K562 (cell line): ENCODE measurements at regions not wholly inside any gene's neighbourhood (a gene's known extent, or its start where the extent isn't known, plus 50 kb on each side); places are given as distances from the start of the nearest gene placed in this dataset.

Source experiments
- ATAC-seq: fragments of 200-7000 bp; cut with Tn5 transposase; 3 replicates; pipeline ENCODE4 v1.9.1; 2020; ENCODE audit warnings: moderate library complexity
- BruUV-seq: library from RNA; stranded (reverse); fragments of 400-500 nt; replicated peaks from 2 replicates; lab custom pipeline; 2021; lab: Mats Ljungman, UMichigan
- CTCF ChIA-PET: fragments of 300-600 bp; formaldehyde crosslinking; extraction: SDS; loops from one replicate; lab custom pipeline; 2021; ENCODE audit warnings: low intra/inter-chr PET ratio; lab: Yijun Ruan, JAX
- POLR2A ChIA-PET: fragments of 300-600, 350-650 bp; sonication (Branson Sonifier 250); formaldehyde crosslinking; extraction: SDS; loops from one replicate; lab custom pipeline; 2021; ENCODE audit warnings: antibody characterized with exemption, inconsistent platforms; lab: Yijun Ruan, JAX
- DNase-seq, 4 experiments: peaks; one replicate each; pipeline versions ENCODE4 v3.0.0 to v3.0.0-alpha.2; 2011 to 2018; ENCODE audit warnings: low spot score in 3 of 4, mixed read lengths in 3 of 4; ENCODE audit errors: extremely low read depth in 1 of 4
- FAIRE-seq: peaks from 2 replicates; lab custom pipeline; 2011; peaks lifted over from hg19 to GRCh38; lab: Jason Lieb, UNC
- H2AFZ ChIP-seq: 2 replicates; pipeline ENCODE4 v1.6.0; 2011; ENCODE audit warnings: low read depth, low read length, control low read depth, inconsistent platforms
- H3K27ac ChIP-seq: fragments of 200-600 bp; 3 replicates; pipeline ENCODE4 v1.8.0; 2011; ENCODE audit warnings: low read depth, mild to moderate bottlenecking, control low read depth, inconsistent platforms, low read length, moderate library complexity, mixed read lengths; ENCODE audit errors: extremely low read depth
- H3K27me3 ChIP-seq, 2 experiments: fragments of 300-600 bp in 1 of 2; 2 replicates in 1 of 2; 3 replicates in 1 of 2; pipeline versions ENCODE4 v1.6.0 to v1.8.0; 2011; ENCODE audit warnings: inconsistent platforms in 2 of 2, low read length in 2 of 2, mild to moderate bottlenecking in 1 of 2, mixed read lengths in 1 of 2, moderate library complexity in 1 of 2; ENCODE audit not compliant: control insufficient read depth in 2 of 2, insufficient read depth in 2 of 2
- H3K36me3 ChIP-seq: fragments of 300-600 bp; 3 replicates; pipeline ENCODE4 v1.8.0; 2011; ENCODE audit warnings: mild to moderate bottlenecking, low read length, inconsistent platforms; ENCODE audit not compliant: control insufficient read depth, insufficient read depth
- H3K4me1 ChIP-seq, 2 experiments: fragments of 200-600 bp in 1 of 2; replicated peaks in 1 of 2; 2 replicates in 1 of 2; 3 replicates in 1 of 2; pipeline versions ENCODE4 v1.5.1 to v1.8.0; 2011; ENCODE audit warnings: inconsistent platforms in 2 of 2, low read length in 2 of 2, mild to moderate bottlenecking in 1 of 2, mixed read lengths in 1 of 2, moderate library complexity in 1 of 2; ENCODE audit not compliant: control insufficient read depth in 2 of 2, insufficient read depth in 2 of 2
- H3K4me2 ChIP-seq: 2 replicates; pipeline ENCODE4 v1.6.1; 2011; ENCODE audit warnings: low read length, control low read depth, inconsistent platforms, mixed read lengths; ENCODE audit not compliant: insufficient read depth
- H3K4me3 ChIP-seq: fragments of 200-600 bp; sonication (generic), shearing (Covaris generic); 2 replicates; pipeline ENCODE4 v1.5.1; 2016; ENCODE audit warnings: control low read depth, inconsistent platforms
- H3K79me2 ChIP-seq: fragments of 200-600 bp; 3 replicates; pipeline ENCODE4 v1.8.0; 2011; ENCODE audit warnings: low read length, inconsistent platforms; ENCODE audit not compliant: control insufficient read depth, insufficient read depth
- H3K9ac ChIP-seq, 2 experiments: 2 replicates each; pipeline versions ENCODE4 v1.6.0 to v1.6.1; 2011; ENCODE audit warnings: low read depth in 2 of 2, low read length in 2 of 2, control low read depth in 1 of 2, inconsistent platforms in 1 of 2, mild to moderate bottlenecking in 1 of 2, mixed read lengths in 1 of 2; ENCODE audit not compliant: insufficient read depth in 1 of 2
- H3K9me1 ChIP-seq: one replicate; pipeline ENCODE4 v1.6.0; 2011; ENCODE audit warnings: inconsistent platforms, mild to moderate bottlenecking, low read length, moderate library complexity; ENCODE audit not compliant: control insufficient read depth, insufficient read depth
- H3K9me3 ChIP-seq: replicated peaks from 2 replicates; pipeline ENCODE4 v1.5.1; 2011; ENCODE audit warnings: low read depth, low read length, inconsistent platforms; ENCODE audit not compliant: control insufficient read depth, insufficient read depth
- H4K20me1 ChIP-seq: replicated peaks from 2 replicates; pipeline ENCODE4 v1.6.1; 2011; ENCODE audit warnings: low read length, inconsistent platforms, mixed read lengths; ENCODE audit not compliant: control insufficient read depth, insufficient read depth
- ATF7 ChIP-seq: fragments of 450-650 bp; IDR thresholded peaks from 2 replicates; pipeline ENCODE4 v1.7.1; 2014; ENCODE audit warnings: mild to moderate bottlenecking, moderate library complexity
- BHLHE40 ChIP-seq: IDR thresholded peaks from 2 replicates; pipeline ENCODE4 v1.6.1; 2011; ENCODE audit warnings: low read length, improper control_type of control experiment
- CBFB ChIP-seq: sonication (generic); formaldehyde crosslinking; IDR thresholded peaks from 2 replicates; pipeline ENCODE4 v1.4.0; 2020; ENCODE audit warnings: mild to moderate bottlenecking, missing genetic modification reagents
- DPF2 ChIP-seq: fragments of 450-650 bp; IDR thresholded peaks from 2 replicates; pipeline ENCODE4 v1.6.1; 2016
- FUS ChIP-seq: fragments of 200-400 bp; formaldehyde crosslinking; optimal IDR thresholded peaks from 2 replicates; pipeline ENCODE3; 2017; ENCODE audit warnings: low read depth, low read length
- GTF2A2 ChIP-seq: IDR thresholded peaks from 2 replicates; pipeline ENCODE4 v1.6.1; 2016; ENCODE audit warnings: mild to moderate bottlenecking, missing genetic modification characterization, missing compliant biosample characterization
- HDAC8 ChIP-seq: fragments of 450-650 bp; IDR thresholded peaks from 2 replicates; pipeline ENCODE4 v1.6.1; 2016; ENCODE audit warnings: mild to moderate bottlenecking, missing genetic modification characterization, moderate library complexity, missing compliant biosample characterization
- MCM5 ChIP-seq: fragments of 450-650 bp; IDR thresholded peaks from 2 replicates; pipeline ENCODE4 v1.6.1; 2016; ENCODE audit warnings: low read depth
- PTRF ChIP-seq: fragments of 450-650 bp; IDR thresholded peaks from 2 replicates; pipeline ENCODE4 v1.6.1; 2016; ENCODE audit warnings: mild to moderate bottlenecking, missing genetic modification characterization, missing compliant biosample characterization
- RAD21 ChIP-seq, 2 experiments: fragments of 250-450 bp in 1 of 2; fragments of 450-650 bp in 1 of 2; sonication (Bioruptor Pico) in 1 of 2; formaldehyde crosslinking in 1 of 2; IDR thresholded peaks in 1 of 2; conservative IDR thresholded peaks in 1 of 2; 2 replicates each; pipeline versions ENCODE4 v1.4.0 to v1.8.0; 2020 to 2022; ENCODE audit warnings: mild to moderate bottlenecking in 2 of 2, moderate library complexity in 1 of 2
- SUPT5H ChIP-seq: fragments of 450-650 bp; IDR thresholded peaks from 2 replicates; pipeline ENCODE4 v1.6.1; 2016
- TAL1 ChIP-seq: fragments of 450-650 bp; IDR thresholded peaks from 2 replicates; pipeline ENCODE4 v1.6.1; 2016; ENCODE audit warnings: mild to moderate bottlenecking
- TARDBP ChIP-seq: fragments of 450-650 bp; IDR thresholded peaks from 2 replicates; pipeline ENCODE4 v1.6.1; 2016
- XRCC5 ChIP-seq: fragments of 200-400 bp; formaldehyde crosslinking; IDR thresholded peaks from 2 replicates; pipeline ENCODE4 v1.6.1; 2017; ENCODE audit warnings: low read depth, mild to moderate bottlenecking, low read length
- YY1 ChIP-seq, 3 experiments: IDR thresholded peaks; 2 replicates each; pipeline ENCODE4 v1.6.1; 2011; ENCODE audit warnings: low read length in 2 of 3, mild to moderate bottlenecking in 2 of 3, moderate library complexity in 2 of 3, borderline replicate concordance in 1 of 3, control low read depth in 1 of 3, low read depth in 1 of 3; ENCODE audit not compliant: insufficient read depth in 3 of 3, insufficient replicate concordance in 2 of 3, control insufficient read depth in 1 of 3, insufficient read length in 1 of 3; ENCODE audit errors: extremely low read depth in 1 of 3
- ZNF253 ChIP-seq: fragments of 250-450 bp; sonication (Bioruptor Pico); conservative IDR thresholded peaks from 2 replicates; pipeline ENCODE4 v1.6.1; 2021; ENCODE audit warnings: mild to moderate bottlenecking
- ZNF444 ChIP-seq: fragments of 250-450 bp; sonication (Bioruptor Pico); IDR thresholded peaks from 2 replicates; pipeline ENCODE4 v1.4.0; 2020; ENCODE audit warnings: mild to moderate bottlenecking, moderate library complexity
- ZNF507 ChIP-seq: conservative IDR thresholded peaks from 2 replicates; pipeline ENCODE4 v1.6.1; 2017; ENCODE audit warnings: missing genetic modification characterization, missing compliant biosample characterization
- ZNF75A ChIP-seq: fragments of 450-650 bp; formaldehyde crosslinking; IDR thresholded peaks from 2 replicates; pipeline ENCODE4 v1.4.0; 2020; ENCODE audit warnings: mild to moderate bottlenecking
- ZNF76 ChIP-seq: fragments of 250-450 bp; sonication (Bioruptor Pico); IDR thresholded peaks from 2 replicates; pipeline ENCODE4 v1.4.0; 2020; ENCODE audit warnings: mild to moderate bottlenecking, moderate library complexity, borderline replicate concordance
- WGBS: fragments of 100-300 bp; shearing (Covaris generic); methylation state at CpG from one replicate; pipeline ENCODE4 v1.1.6; 2016; ENCODE audit warnings: low coverage, mixed read lengths; ENCODE audit not compliant: insufficient coverage; ENCODE audit errors: missing lambda C conversion rate; 5-methylcytosine and 5-hydroxymethylcytosine counted together
- in situ Hi-C: fragments of 300-500 bp; cut with MboI; formaldehyde crosslinking; loops from 4 replicates; pipeline ENCODE4 v1.15.0; 2018; ENCODE audit warnings: inconsistent platforms, mixed read lengths
- intact Hi-C: fragments of 100-400 bp; cut with micrococcal nuclease; formaldehyde crosslinking; loops from 2 replicates; pipeline ENCODE4 v1.14.2; 2022
- TF ChIP-seq, protein P1 (sequence below), 3 experiments: IDR thresholded peaks in 2 of 3; conservative IDR thresholded peaks in 1 of 3; 2 replicates each; pipeline ENCODE4 v1.5.1; 2011 to 2012; ENCODE audit warnings: low read length in 3 of 3, mild to moderate bottlenecking in 3 of 3, control low read depth in 2 of 3, improper control_type of control experiment in 1 of 3, inconsistent platforms in 1 of 3, low read depth in 1 of 3, mixed read lengths in 1 of 3, moderate library complexity in 1 of 3; ENCODE audit not compliant: insufficient read depth in 2 of 3
- TF ChIP-seq, protein P2 (sequence below): IDR thresholded peaks from 2 replicates; pipeline ENCODE4 v1.6.1; 2011; ENCODE audit warnings: borderline replicate concordance, low read depth, mild to moderate bottlenecking, moderate library complexity, low read length; ENCODE audit not compliant: insufficient read depth, poor library complexity, severe bottlenecking

DNA sequence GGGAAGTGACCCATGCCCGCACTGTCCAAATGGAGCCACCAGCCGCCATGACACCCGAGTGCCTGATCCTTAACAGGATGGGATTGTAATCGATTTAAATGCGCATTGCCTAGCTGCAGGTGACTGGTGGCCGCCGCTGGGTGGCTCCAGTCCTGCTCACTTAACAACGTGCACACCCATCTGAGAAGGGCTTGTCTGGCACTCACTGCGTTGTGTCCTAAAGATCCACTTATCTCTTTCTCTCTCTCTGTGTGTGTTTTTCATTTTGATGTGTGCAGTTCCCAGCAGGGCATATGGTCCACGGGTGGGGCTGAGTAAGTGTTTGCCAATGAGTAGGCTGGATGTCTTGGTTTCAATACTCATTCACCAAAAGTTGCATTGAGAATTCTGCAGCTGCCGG lies 80.6 kb downstream of the IRF8 start:
- Histone ChIP-seq H3K27me3 (peaks cover 52 to 79% of the 10 kb centered on the region in 2 experiments; a peak in 4 of 5 replicates), H3K9ac (no peak overlapping the region), H3K9me1 (no peaks in the 10 kb centered on the region), H3K27ac (no peak overlapping the region), H3K4me3 (no peak overlapping the region), H3K4me2 (no peak overlapping the region), H4K20me1 (peaks cover 4% of the 10 kb centered on the region; the same call in 1 of the 2 replicates), H3K4me1 (no peaks in the 10 kb centered on the region), H3K36me3 (no peaks in the 10 kb centered on the region), H2AFZ (no peak overlapping the region), H3K9me3 (no peaks in the 10 kb centered on the region), H3K79me2 (no peaks in the 10 kb centered on the region)
- CTCF ChIA-PET: no interaction called here
- intact Hi-C loops (no loop called here), in situ Hi-C loops (no loop called here)
- POLR2A ChIA-PET: no interaction called here
- DNase-seq (peak in 3 of 4 experiments; percentile 6 to 36 (median 28)), FAIRE-seq (no peak), ATAC-seq (peak; percentile 71)
- WGBS: 3% methylated on average over 11 of the region's 11 CpGs
- BruUV-seq: no TSS peak
- TF ChIP-seq RAD21 (CRISPR knock-in tag; conservative IDR thresholded peaks at IDR 0.05 in 1 of 2, IDR thresholded peaks at IDR 0.05 in 1 of 2): peak in 1 of 2 experiments; percentile 20; a peak in 2 of 4 replicates
- no peak for TF ChIP-seq HDAC8
- no peak for TF ChIP-seq YY1 (IDR thresholded peaks at IDR 0.05; ENCODE audit: borderline replicate concordance in 1 of 3, control insufficient read depth in 1 of 3, extremely low read depth in 1 of 3, insufficient read depth in 3 of 3, insufficient read length in 1 of 3, insufficient replicate concordance in 2 of 3, low read depth in 1 of 3, low read length in 2 of 3)
- no peak for TF ChIP-seq ZNF75A (CRISPR knock-in tag)
- no peak for TF ChIP-seq TARDBP
- no peak for TF ChIP-seq ZNF444 (CRISPR knock-in tag)
- no peak for TF ChIP-seq ATF7
- TF ChIP-seq DPF2: no peak
- TF ChIP-seq PTRF (tag): no peak
- no peak for TF ChIP-seq MCM5
- no peak for TF ChIP-seq GTF2A2
- TF ChIP-seq XRCC5: no peak
- TF ChIP-seq, protein P1, sequence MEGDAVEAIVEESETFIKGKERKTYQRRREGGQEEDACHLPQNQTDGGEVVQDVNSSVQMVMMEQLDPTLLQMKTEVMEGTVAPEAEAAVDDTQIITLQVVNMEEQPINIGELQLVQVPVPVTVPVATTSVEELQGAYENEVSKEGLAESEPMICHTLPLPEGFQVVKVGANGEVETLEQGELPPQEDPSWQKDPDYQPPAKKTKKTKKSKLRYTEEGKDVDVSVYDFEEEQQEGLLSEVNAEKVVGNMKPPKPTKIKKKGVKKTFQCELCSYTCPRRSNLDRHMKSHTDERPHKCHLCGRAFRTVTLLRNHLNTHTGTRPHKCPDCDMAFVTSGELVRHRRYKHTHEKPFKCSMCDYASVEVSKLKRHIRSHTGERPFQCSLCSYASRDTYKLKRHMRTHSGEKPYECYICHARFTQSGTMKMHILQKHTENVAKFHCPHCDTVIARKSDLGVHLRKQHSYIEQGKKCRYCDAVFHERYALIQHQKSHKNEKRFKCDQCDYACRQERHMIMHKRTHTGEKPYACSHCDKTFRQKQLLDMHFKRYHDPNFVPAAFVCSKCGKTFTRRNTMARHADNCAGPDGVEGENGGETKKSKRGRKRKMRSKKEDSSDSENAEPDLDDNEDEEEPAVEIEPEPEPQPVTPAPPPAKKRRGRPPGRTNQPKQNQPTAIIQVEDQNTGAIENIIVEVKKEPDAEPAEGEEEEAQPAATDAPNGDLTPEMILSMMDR (IDR thresholded peaks at IDR 0.05 in 2 of 3, conservative IDR thresholded peaks at IDR 0.05 in 1 of 3; ENCODE audit: insufficient read depth in 2 of 3, low read depth in 1 of 3, low read length in 3 of 3): peak in 1 of 3 experiments; percentile 20; a peak in 1 of 6 replicates
- TF ChIP-seq ZNF76 (CRISPR knock-in tag): no peak
- no peak for TF ChIP-seq ZNF507
- no peak for TF ChIP-seq TAL1
- no peak for TF ChIP-seq CBFB (CRISPR knock-in tag)
- no peak for TF ChIP-seq SUPT5H
- no peak for TF ChIP-seq BHLHE40
- TF ChIP-seq ZNF253: no peak
- no peak for TF ChIP-seq FUS
- TF ChIP-seq, protein P2, sequence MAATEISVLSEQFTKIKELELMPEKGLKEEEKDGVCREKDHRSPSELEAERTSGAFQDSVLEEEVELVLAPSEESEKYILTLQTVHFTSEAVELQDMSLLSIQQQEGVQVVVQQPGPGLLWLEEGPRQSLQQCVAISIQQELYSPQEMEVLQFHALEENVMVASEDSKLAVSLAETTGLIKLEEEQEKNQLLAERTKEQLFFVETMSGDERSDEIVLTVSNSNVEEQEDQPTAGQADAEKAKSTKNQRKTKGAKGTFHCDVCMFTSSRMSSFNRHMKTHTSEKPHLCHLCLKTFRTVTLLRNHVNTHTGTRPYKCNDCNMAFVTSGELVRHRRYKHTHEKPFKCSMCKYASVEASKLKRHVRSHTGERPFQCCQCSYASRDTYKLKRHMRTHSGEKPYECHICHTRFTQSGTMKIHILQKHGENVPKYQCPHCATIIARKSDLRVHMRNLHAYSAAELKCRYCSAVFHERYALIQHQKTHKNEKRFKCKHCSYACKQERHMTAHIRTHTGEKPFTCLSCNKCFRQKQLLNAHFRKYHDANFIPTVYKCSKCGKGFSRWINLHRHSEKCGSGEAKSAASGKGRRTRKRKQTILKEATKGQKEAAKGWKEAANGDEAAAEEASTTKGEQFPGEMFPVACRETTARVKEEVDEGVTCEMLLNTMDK: peak; percentile 27
